Spleen (tissue), 11 donors: ENCODE measurements at regions not wholly inside any gene's neighbourhood (a gene's known extent, or its start where the extent isn't known, plus 50 kb on each side); places are given as distances from the start of the nearest gene placed in this dataset.

Experiments used
- DNase-seq: peaks from one replicate; pipeline ENCODE4 v3.0.0-alpha.2; 2020
- H3K27ac ChIP-seq, 8 donors: fragments of 200-600 bp; sonication (generic) in 7 of 8; 1 replicate in 4 of 8; 2 replicates in 4 of 8; pipeline versions ENCODE4 v1.5.0 to v1.8.0; 2016 to 2021; ENCODE audit warnings: inconsistent platforms in 4 of 8, mild to moderate bottlenecking in 4 of 8, moderate library complexity in 1 of 8
- H3K27me3 ChIP-seq, 7 donors: fragments of 200-600 bp; sonication (generic) in 6 of 7; replicated peaks in 1 of 7; 1 replicate in 4 of 7; 2 replicates in 3 of 7; pipeline versions ENCODE4 v1.5.0 to v1.8.0; 2016 to 2021; ENCODE audit warnings: inconsistent platforms in 3 of 7, mild to moderate bottlenecking in 1 of 7
- H3K36me3 ChIP-seq, 6 donors: fragments of 200-600 bp; sonication (generic) in 5 of 6; 1 replicate in 4 of 6; 2 replicates in 2 of 6; pipeline versions ENCODE4 v1.5.0 to v1.8.0; 2016 to 2021; ENCODE audit warnings: inconsistent platforms in 2 of 6
- H3K4me1 ChIP-seq, 6 donors: fragments of 200-600 bp; sonication (generic) in 5 of 6; 1 replicate in 3 of 6; 2 replicates in 3 of 6; pipeline versions ENCODE4 v1.5.0 to v1.8.0; 2016 to 2021; ENCODE audit warnings: inconsistent platforms in 3 of 6
- H3K4me3 ChIP-seq, 8 donors: fragments of 200-600 bp; sonication (generic) in 7 of 8; 1 replicate in 4 of 8; 2 replicates in 4 of 8; pipeline versions ENCODE4 v1.5.0 to v1.8.0; 2016 to 2021; ENCODE audit warnings: inconsistent platforms in 4 of 8, mild to moderate bottlenecking in 4 of 8, moderate library complexity in 2 of 8
- H3K9me3 ChIP-seq, 8 donors: fragments of 200-600 bp; sonication (generic) in 7 of 8; 1 replicate in 4 of 8; 2 replicates in 4 of 8; pipeline versions ENCODE4 v1.5.0 to v1.8.0; 2016 to 2021; ENCODE audit warnings: inconsistent platforms in 4 of 8
- POLR2A ChIP-seq, 3 donors: fragments of 450-650 bp; IDR thresholded peaks; one replicate each; pipeline ENCODE4 v1.5.1; 2017; ENCODE audit warnings: antibody characterized with exemption in 3 of 3, mild to moderate bottlenecking in 1 of 3
- POLR2AphosphoS5 ChIP-seq, 3 donors: sonication (generic); formaldehyde crosslinking; IDR thresholded peaks; one replicate each; pipeline ENCODE4 v1.5.1; 2017; ENCODE audit warnings: antibody characterized with exemption in 3 of 3
- WGBS, 5 donors: extraction: QIAGEN DNeasy Blood & Tissue Kit in 3 of 5; methylation state at CpG; one replicate each; pipeline versions ENCODE4 v1.1.5 to v1.1.7; 2013 to 2018; 5-methylcytosine and 5-hydroxymethylcytosine counted together
- intact Hi-C: fragments of 100-400 bp; cut with DNase I; formaldehyde crosslinking; loops from one replicate; pipeline ENCODE4 v1.15.0; 2023; ENCODE audit warnings: low total_unique reads
- TF ChIP-seq, protein P1 (sequence below), 11 experiments: fragments of 200-600 bp in 7 of 11; fragments of 450-650 bp in 4 of 11; sonication (generic) in 4 of 11; IDR thresholded peaks in 8 of 11; conservative IDR thresholded peaks in 3 of 11; 1 replicate in 7 of 11; 2 replicates in 4 of 11; pipeline versions ENCODE4 v1.4.0 to v1.8.0; 2016 to 2021; ENCODE audit warnings: antibody characterized with exemption in 11 of 11, inconsistent platforms in 4 of 11, mild to moderate bottlenecking in 1 of 11
- donor health status: healthy with polysubstance abuse.
- donor health status: DM: no; HTN: no; CAD: no; lungs with moderate emphysema.
- donor health status: DM: no; HTN: no; CAD: no.
- donor health status: Bipolar disorder and iron deficiency.
- donor health status: healthy.
- donor health status: DM: no; HTN: no; CAD: no.
- donor health status: DM: yes; HTN: yes; CAD: no.

DNA sequence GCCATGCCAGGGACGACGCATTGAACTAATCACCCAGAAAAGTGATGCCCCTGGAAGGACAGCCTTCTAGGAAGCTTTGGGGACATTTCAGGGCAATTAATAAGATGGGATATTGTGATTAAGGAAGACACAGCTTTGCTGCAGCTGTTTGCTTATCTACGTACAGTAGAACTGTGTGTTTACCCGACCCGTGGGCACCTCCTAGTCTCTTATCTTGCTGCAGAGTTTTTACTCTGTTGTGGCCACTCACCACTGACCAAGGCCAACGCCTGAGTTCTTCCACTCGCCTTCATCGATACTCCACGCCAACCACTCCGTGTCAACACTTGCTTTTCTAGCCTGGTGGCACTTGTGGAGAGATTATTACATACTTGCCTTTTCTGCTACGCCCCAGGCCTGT, 105.9 kb upstream of the MLN start:
- intact Hi-C loops, result no loop called here
- Histone ChIP-seq H3K36me3 (no peaks in the 10 kb centered on the region), H3K27me3 (no peaks in the 10 kb centered on the region), H3K9me3 (no peaks in the 10 kb centered on the region), H3K27ac (no peak overlapping the region), H3K4me3 (no peak overlapping the region), H3K4me1 (peaks cover 7 to 58% (median 25%) of the 10 kb centered on the region in 6 donors)
- DNase-seq, result no peak
- TF ChIP-seq, protein P1, sequence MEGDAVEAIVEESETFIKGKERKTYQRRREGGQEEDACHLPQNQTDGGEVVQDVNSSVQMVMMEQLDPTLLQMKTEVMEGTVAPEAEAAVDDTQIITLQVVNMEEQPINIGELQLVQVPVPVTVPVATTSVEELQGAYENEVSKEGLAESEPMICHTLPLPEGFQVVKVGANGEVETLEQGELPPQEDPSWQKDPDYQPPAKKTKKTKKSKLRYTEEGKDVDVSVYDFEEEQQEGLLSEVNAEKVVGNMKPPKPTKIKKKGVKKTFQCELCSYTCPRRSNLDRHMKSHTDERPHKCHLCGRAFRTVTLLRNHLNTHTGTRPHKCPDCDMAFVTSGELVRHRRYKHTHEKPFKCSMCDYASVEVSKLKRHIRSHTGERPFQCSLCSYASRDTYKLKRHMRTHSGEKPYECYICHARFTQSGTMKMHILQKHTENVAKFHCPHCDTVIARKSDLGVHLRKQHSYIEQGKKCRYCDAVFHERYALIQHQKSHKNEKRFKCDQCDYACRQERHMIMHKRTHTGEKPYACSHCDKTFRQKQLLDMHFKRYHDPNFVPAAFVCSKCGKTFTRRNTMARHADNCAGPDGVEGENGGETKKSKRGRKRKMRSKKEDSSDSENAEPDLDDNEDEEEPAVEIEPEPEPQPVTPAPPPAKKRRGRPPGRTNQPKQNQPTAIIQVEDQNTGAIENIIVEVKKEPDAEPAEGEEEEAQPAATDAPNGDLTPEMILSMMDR (IDR thresholded peaks at IDR 0.05 in 8 of 11, conservative IDR thresholded peaks at IDR 0.05 in 3 of 11), result no peak
- TF ChIP-seq POLR2A (IDR thresholded peaks at IDR 0.05), result no peak
- TF ChIP-seq POLR2AphosphoS5 (IDR thresholded peaks at IDR 0.05), result no peak
- 85 to 94% (median 90%) methylated on average over 11 of the region's 11 CpGs for whole genome bisulfite sequencing, 5 donors

DNA sequence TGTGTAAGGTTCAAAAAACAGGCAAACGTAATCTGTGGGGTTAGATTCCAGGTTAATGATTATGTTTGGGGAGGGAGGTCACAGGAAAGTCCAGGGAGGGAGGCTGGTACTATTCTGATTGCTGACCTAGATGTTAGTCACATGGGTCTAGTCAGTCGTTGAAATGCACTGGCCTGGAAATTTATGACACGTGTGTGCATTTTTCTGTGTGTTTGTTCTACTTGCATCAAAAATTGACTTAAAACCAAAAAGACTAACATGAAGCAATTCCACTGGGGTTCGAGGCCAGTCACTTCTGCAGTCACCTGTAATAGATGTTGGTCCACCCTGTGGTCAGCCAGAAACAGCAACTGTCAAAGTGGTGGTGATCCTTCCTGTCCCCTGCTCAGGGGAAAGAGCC, 104.2 kb upstream of the MLN start:
- TF ChIP-seq POLR2AphosphoS5 (IDR thresholded peaks at IDR 0.05) (no peak), POLR2A (IDR thresholded peaks at IDR 0.05) (no peak)
- TF ChIP-seq, protein P1 (IDR thresholded peaks at IDR 0.05 in 8 of 11, conservative IDR thresholded peaks at IDR 0.05 in 3 of 11), result no peak
- H3K4me1 ChIP-seq, result peaks cover 13 to 58% (median 33%) of the 10 kb centered on the region in 6 donors
- H3K9me3 ChIP-seq, result no peaks in the 10 kb centered on the region
- H3K4me3 ChIP-seq, result no peak overlapping the region
- WGBS, 5 donors, result 46 to 75% (median 57%) methylated on average over 4 of the region's 4 CpGs
- no peaks in the 10 kb centered on the region for H3K36me3 ChIP-seq
- no peak overlapping the region for H3K27ac ChIP-seq
- intact Hi-C loops, result no loop called here
- H3K27me3 ChIP-seq, result no peaks in the 10 kb centered on the region
- no peak for DNase-seq

DNA sequence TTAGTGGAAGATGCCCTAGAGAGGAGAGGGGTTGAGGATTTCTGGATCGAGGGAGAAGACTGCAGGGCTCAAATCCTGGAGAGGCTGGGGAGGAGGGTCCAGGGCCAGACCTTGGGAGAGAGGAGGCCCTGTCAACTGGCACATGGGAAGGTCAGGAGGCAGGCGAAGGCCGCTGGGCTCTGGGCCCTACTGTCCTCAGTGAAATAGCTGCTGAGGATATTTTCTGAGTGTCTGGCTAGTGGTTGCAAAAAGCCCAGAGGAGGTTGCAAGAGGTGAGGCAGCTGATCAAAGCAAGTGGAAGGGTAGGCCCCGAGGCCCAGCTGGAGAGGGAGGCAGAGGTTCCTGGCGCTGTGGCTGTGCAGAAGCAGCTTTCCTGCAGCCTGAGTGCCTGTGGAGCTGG, 103.4 kb upstream of the MLN start:
- Histone ChIP-seq H3K4me3 (no peak overlapping the region), H3K36me3 (no peaks in the 10 kb centered on the region), H3K27me3 (no peaks in the 10 kb centered on the region), H3K4me1 (peaks cover 13 to 64% (median 33%) of the 10 kb centered on the region in 6 donors), H3K9me3 (no peaks in the 10 kb centered on the region), H3K27ac (peak overlapping the region in 2 of 8 donors; percentile 7 to 16)
- intact Hi-C loops, result no loop called here
- TF ChIP-seq POLR2AphosphoS5 (IDR thresholded peaks at IDR 0.05) (no peak), POLR2A (IDR thresholded peaks at IDR 0.05) (no peak)
- TF ChIP-seq, protein P1 (IDR thresholded peaks at IDR 0.05 in 8 of 11, conservative IDR thresholded peaks at IDR 0.05 in 3 of 11), result no peak
- 61 to 76% (median 62%) methylated on average over 5 of the region's 5 CpGs for WGBS, 5 donors
- DNase-seq, result no peak

- no peak for DNase-seq
Measured at GRCh38 chr6:33906439-33906838, 102.6 kb upstream of the MLN start.

More at GRCh38 chr6:33906439-33906838, 102.6 kb upstream of the MLN start:
- no peaks in the 10 kb centered on the region for H3K36me3 ChIP-seq
- peak overlapping the region in 2 of 8 donors; percentile 16 to 70 for H3K27ac ChIP-seq
- H3K27me3 ChIP-seq, result no peaks in the 10 kb centered on the region
- WGBS, 5 donors, result 80 to 89% (median 87%) methylated on average over 9 of the region's 9 CpGs
- no peak for TF ChIP-seq POLR2A (IDR thresholded peaks at IDR 0.05)
- TF ChIP-seq, protein P1 (IDR thresholded peaks at IDR 0.05 in 8 of 11, conservative IDR thresholded peaks at IDR 0.05 in 3 of 11), result no peak
- TF ChIP-seq POLR2AphosphoS5 (IDR thresholded peaks at IDR 0.05), result no peak
- no peaks in the 10 kb centered on the region for H3K9me3 ChIP-seq
- H3K4me3 ChIP-seq, result no peak overlapping the region
- peaks cover 13 to 64% (median 33%) of the 10 kb centered on the region in 6 donors for H3K4me1 ChIP-seq
- intact Hi-C loops, result no loop called here
